Esophagus (tissue), 2 donors: ENCODE measurements at regions not wholly inside any gene's neighbourhood (a gene's known extent, or its start where the extent isn't known, plus 50 kb on each side); places are given as distances from the start of the nearest gene placed in this dataset.
A peak's percentile ranks its signal among the peaks of the same experiment; 100 is the strongest.

Experiments used
- H3K27ac ChIP-seq, 2 donors: one replicate each; pipeline ENCODE4 v1.5.1; 2013; ENCODE audit warnings: low read depth in 2 of 2, mild to moderate bottlenecking in 2 of 2, inconsistent platforms in 1 of 2, low read length in 1 of 2, moderate library complexity in 1 of 2
- H3K27me3 ChIP-seq, 2 donors: one replicate each; pipeline ENCODE4 v1.6.1; 2013; ENCODE audit warnings: low read length in 2 of 2, control low read depth in 1 of 2, mild to moderate bottlenecking in 1 of 2; ENCODE audit not compliant: insufficient read depth in 2 of 2, control insufficient read depth in 1 of 2
- H3K36me3 ChIP-seq, 2 donors: one replicate each; pipeline ENCODE4 v1.6.1; 2013; ENCODE audit warnings: low read length in 1 of 2; ENCODE audit not compliant: control insufficient read depth in 2 of 2, insufficient read depth in 2 of 2
- H3K4me1 ChIP-seq, 2 donors: one replicate each; pipeline ENCODE4 v1.6.1; 2013; ENCODE audit warnings: low read length in 1 of 2; ENCODE audit not compliant: control insufficient read depth in 2 of 2, insufficient read depth in 2 of 2
- H3K4me3 ChIP-seq, 2 donors: one replicate each; pipeline ENCODE4 v1.5.1; 2013; ENCODE audit warnings: low read length in 2 of 2, mild to moderate bottlenecking in 2 of 2, low read depth in 1 of 2, moderate library complexity in 1 of 2
- H3K9me3 ChIP-seq, 2 donors: one replicate each; pipeline ENCODE4 v1.6.1; 2013; ENCODE audit warnings: mild to moderate bottlenecking in 2 of 2, low read depth in 1 of 2, low read length in 1 of 2, moderate library complexity in 1 of 2; ENCODE audit not compliant: control insufficient read depth in 2 of 2, insufficient read depth in 1 of 2
- WGBS, 2 donors: extraction: QIAGEN DNeasy Blood & Tissue Kit; methylation state at CpG; one replicate each; pipeline ENCODE4 v1.1.7; 2013; 5-methylcytosine and 5-hydroxymethylcytosine counted together
- donor health status: healthy with polysubstance abuse.
- donor health status: Bipolar disorder and iron deficiency.

DNA sequence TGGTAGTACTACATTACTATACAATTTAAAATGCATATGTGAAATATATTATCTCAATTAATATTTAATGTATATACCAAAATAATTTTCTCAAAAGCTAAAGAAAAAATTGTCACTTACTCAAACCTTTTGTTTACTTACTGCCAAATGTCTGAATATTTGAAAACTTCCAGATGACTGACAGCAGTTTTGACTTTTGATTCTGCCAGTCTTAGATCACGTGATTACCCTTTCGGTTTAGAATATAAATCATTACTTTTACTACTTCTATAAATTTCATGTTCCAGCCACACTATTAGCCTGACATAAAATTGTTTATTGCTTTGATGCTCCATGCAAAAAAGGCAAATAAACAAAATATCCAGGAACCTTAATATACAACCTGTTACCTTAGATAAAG is 680.7 kb upstream of the ID4 start:
- 90 to 93% methylated on average over 2 of the region's 2 CpGs for WGBS, 2 donors
- Histone ChIP-seq H3K4me3 (no peak overlapping the region), H3K27ac (no peak overlapping the region), H3K9me3 (no peaks in the 10 kb centered on the region), H3K27me3 (no peaks in the 10 kb centered on the region), H3K36me3 (no peaks in the 10 kb centered on the region), H3K4me1 (no peaks in the 10 kb centered on the region)

DNA sequence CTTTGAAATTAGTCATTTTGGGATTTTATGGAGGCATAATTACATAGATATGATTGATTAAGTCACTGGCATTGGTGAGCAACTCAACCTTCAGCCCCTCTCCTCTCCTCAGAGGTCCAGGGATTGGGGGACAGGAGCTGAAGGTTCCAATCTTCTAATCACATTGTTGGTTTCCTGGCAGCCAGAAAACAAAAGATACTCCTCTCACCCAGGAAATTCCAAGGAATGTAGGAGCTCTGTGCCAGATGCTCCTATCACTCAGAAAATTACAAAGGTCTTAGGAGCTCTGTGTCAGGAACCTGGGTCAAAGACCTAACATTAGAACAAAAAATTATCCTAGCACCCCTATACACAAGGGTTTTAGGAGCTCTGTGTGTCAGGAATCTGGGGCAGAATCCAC is 679.7 kb upstream of the ID4 start:
- Histone ChIP-seq H3K27ac (no peak overlapping the region), H3K4me1 (no peaks in the 10 kb centered on the region), H3K36me3 (no peaks in the 10 kb centered on the region), H3K4me3 (no peak overlapping the region), H3K27me3 (no peaks in the 10 kb centered on the region), H3K9me3 (no peaks in the 10 kb centered on the region)

DNA sequence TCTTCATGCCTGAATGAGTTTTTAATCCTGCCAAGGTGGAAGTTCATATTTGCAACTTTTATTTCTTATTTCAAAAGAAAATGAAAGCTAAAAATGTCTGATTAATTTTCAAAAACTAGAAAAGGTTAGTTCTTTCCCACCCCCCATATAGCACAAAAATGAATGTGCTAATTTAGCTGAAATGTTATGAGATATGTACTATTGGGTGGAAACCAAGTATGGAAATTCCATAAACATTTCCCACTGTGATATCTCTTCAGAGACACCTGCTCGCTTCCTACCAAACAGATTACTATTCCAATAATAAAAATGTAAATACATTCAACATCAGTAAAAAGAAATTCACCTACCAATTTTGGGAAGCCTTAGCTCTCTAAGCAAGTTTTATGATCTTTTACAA is 678.6 kb upstream of the ID4 start:
- no peaks in the 10 kb centered on the region for H3K27me3 ChIP-seq
- no peaks in the 10 kb centered on the region for H3K36me3 ChIP-seq
- WGBS, 2 donors: 71 to 79% methylated on average over 1 of the region's 1 CpG
- H3K4me3 ChIP-seq: no peak overlapping the region
- H3K27ac ChIP-seq: no peak overlapping the region
- H3K4me1 ChIP-seq: no peaks in the 10 kb centered on the region
- no peaks in the 10 kb centered on the region for H3K9me3 ChIP-seq

DNA sequence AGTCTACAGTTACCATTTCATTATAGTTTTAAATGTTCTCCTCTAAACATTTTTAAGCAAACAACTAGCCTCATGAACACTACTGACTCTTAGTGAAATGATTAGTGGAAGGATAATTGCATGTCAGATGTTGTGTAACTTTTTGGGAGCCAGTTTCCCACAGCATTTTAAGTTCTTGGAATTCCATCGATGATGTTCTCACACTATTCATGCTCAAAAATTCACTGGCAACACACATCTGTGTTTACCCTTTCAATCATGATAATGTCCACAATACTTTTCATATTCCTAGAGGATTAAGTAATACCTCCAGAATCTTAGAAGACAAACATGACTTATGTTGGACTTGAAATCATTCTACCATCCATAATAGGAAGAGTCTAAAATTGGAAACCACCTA is 678.1 kb upstream of the ID4 start:
- H3K27ac ChIP-seq: no peak overlapping the region
- no peak overlapping the region for H3K4me3 ChIP-seq
- no peaks in the 10 kb centered on the region for H3K27me3 ChIP-seq
- 20 to 42% methylated on average over 1 of the region's 1 CpG for WGBS, 2 donors
- no peaks in the 10 kb centered on the region for H3K4me1 ChIP-seq
- H3K36me3 ChIP-seq: no peaks in the 10 kb centered on the region
- H3K9me3 ChIP-seq: no peaks in the 10 kb centered on the region

DNA sequence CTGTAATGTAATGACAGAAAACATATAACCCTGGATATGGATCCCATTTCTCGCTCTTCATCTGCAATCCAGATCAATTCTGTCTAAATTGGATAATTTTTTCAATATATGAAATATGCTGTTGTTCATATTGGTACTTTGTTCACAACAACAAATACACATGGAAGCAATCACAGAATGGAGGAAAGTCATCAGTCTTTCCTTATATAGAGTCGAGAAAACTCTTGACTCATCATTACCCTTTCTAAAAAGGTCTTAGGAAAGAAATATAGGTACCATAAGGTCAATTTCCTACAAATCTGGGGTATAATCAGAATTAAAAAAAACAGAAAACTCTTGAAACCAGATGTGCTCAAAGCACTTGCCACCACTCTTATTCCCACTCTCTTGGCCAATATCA is 677.6 kb upstream of the ID4 start:
- Histone ChIP-seq H3K4me1 (no peaks in the 10 kb centered on the region), H3K9me3 (no peaks in the 10 kb centered on the region), H3K4me3 (no peak overlapping the region), H3K36me3 (no peaks in the 10 kb centered on the region), H3K27me3 (no peaks in the 10 kb centered on the region), H3K27ac (no peak overlapping the region)
- 71 to 76% methylated on average over 2 of the region's 2 CpGs for WGBS, 2 donors

DNA sequence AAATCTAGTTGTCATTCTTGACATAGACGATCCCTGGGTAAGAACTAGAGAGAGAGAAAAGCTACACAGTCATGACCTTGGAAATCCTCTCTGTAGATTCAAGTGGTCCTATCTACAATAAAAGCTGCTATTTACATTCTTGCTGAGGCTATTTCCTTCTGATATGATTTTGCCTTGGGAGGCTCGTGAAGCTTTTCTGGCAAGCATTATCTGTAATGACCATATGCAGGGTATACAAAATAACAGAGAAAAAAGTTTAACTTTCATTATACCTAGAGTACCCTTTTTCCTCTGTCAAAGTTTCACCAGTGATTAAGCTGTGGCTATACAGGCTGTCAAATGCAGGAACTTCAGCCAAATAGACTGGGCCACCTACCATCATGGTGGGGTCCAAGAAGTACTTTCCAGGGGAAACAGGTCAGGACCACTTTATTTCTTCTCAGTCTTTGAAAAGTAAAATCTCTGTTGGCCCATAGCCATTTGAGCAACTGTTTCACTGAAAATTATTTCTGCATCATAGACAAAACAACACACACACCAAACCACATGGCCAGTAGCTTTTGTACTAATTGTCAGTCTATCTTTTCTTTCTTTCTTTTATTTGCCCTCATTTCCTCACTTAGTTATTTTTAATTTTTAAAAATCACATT is 677.0 kb upstream of the ID4 start:
- Histone ChIP-seq H3K9me3 (no peaks in the 10 kb centered on the region), H3K27me3 (no peaks in the 10 kb centered on the region), H3K36me3 (no peaks in the 10 kb centered on the region), H3K4me3 (no peak overlapping the region), H3K4me1 (no peaks in the 10 kb centered on the region), H3K27ac (no peak overlapping the region)
- 52 to 69% methylated on average over 2 of the region's 2 CpGs for WGBS, 2 donors

DNA sequence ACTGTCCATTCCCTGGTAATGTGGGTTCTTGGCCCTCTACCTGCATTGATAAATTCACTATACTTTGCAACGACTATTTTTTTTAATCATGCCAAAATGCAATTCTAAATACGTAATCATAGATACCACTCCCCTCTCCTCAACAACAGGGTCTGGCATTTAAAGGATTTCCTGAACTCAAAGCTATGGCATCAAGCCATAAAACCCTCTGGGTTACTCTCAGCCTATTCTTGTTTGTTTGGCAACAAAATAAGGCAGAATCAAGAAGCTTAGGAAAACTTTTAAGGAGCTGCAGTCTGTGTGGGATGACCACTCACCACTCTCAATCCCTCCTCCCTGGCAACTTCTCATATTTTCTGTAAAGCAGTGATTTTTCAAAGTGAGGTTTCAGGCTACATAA is 669.9 kb upstream of the ID4 start:
- WGBS, 2 donors: 20 to 23% methylated on average over 2 of the region's 2 CpGs
- H3K36me3 ChIP-seq: no peaks in the 10 kb centered on the region
- H3K27me3 ChIP-seq: no peaks in the 10 kb centered on the region
- H3K4me3 ChIP-seq: no peak overlapping the region
- H3K4me1 ChIP-seq: no peaks in the 10 kb centered on the region
- H3K9me3 ChIP-seq: no peaks in the 10 kb centered on the region
- no peak overlapping the region for H3K27ac ChIP-seq

DNA sequence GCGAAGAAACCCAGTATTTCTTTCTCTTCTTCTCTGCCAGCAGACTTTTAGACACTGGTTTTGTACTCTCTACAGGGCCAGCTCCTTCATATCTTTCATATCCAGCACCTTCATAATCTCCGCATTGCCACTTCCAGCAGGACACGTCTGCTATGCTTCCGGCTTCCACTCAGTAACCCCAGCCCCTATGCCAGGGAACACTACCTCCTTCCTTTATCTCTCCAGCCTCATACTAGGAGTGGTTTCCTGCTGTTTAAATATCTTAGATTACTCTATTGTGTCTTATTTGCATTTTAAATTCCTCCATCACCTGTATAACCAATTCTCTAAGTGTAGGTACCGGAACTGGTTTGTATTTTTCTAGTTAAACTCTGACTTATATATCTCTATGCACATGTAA is 667.8 kb upstream of the ID4 start:
- 87 to 89% methylated on average over 5 of the region's 5 CpGs for WGBS, 2 donors
- Histone ChIP-seq H3K27me3 (no peaks in the 10 kb centered on the region), H3K27ac (no peak overlapping the region), H3K4me1 (no peaks in the 10 kb centered on the region), H3K36me3 (no peaks in the 10 kb centered on the region), H3K9me3 (no peaks in the 10 kb centered on the region), H3K4me3 (no peak overlapping the region)

DNA sequence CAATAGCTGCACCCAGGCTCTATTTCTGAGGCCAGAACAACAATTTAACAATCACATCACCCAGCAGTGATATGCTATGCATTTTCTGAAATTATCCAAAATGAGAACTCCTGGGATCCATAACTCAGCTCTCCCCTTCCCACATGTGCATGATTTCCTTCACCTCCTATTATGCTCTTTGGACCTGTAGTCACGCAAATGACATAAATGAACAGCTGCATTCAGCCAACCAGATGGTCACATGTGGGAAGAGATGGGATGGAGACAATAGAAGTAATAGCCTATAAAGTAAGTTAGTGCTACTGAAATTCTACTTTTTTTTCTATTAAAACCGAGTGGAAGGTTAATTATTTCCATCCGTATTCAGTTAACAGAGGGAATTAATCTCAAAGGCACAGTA is 662.1 kb upstream of the ID4 start:
- WGBS, 2 donors: 75 to 81% methylated on average over 3 of the region's 3 CpGs
- Histone ChIP-seq H3K9me3 (peaks cover 0 to 2% of the 10 kb centered on the region in 2 donors), H3K4me3 (no peak overlapping the region), H3K27me3 (no peaks in the 10 kb centered on the region), H3K4me1 (no peaks in the 10 kb centered on the region), H3K36me3 (no peaks in the 10 kb centered on the region), H3K27ac (no peak overlapping the region)

DNA sequence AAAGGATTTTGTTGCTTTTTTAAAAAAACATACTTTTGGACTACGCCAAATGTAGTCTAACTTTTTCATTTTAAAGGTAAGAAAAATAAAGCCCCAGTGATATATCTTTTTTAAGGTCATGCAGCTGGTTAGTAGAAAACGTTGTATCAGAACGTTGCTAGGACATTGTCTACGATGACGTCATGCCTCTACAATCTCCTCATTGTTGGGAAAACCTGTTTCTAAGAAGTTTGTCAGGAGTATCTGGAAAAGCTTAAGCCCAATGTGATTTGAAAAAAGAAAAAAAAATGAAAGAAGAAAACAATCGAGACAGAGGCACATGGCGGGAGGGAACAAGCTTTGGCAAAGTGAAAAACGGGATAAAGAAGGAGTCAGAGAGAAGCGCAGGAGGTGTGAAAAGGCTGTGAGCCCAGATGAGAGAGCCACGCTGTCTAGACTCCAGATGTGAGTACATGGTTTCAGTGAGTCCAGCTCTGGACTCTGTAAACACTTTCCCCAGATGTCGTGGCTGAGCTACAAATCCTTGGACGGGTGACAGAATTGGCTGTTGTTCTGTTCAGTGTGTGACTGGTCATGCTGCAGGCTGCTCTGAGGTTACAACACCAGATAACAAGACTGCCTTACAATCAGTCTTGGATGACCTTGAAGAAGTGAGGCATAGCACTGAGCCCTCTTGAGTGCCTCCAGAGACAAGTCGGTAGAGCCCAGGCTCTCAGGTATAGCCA is 656.7 kb upstream of the ID4 start:
- Histone ChIP-seq H3K4me1 (no peaks in the 10 kb centered on the region), H3K9me3 (peaks cover 0 to 2% of the 10 kb centered on the region in 2 donors), H3K27me3 (no peaks in the 10 kb centered on the region), H3K4me3 (no peak overlapping the region), H3K36me3 (no peaks in the 10 kb centered on the region), H3K27ac (peak overlapping the region in 1 of 2 donors; percentile 58)
- WGBS, 2 donors: 46 to 57% methylated on average over 13 of the region's 13 CpGs
